GM12878 (cell line): ENCODE measurements at regions not wholly inside any gene's neighbourhood (a gene's known extent, or its start where the extent isn't known, plus 50 kb on each side); places are given as distances from the start of the nearest gene placed in this dataset.

Source experiments
- ATAC-seq: fragments of 200-7000 bp; cut with Tn5 transposase; 3 replicates; pipeline ENCODE4 v1.9.1; 2020; ENCODE audit warnings: mild to moderate bottlenecking, moderate library complexity
- BruUV-seq: library from RNA; stranded (reverse); fragments of 400-500 nt; replicated peaks from 2 replicates; lab custom pipeline; 2021; lab: Mats Ljungman, UMichigan
- CTCF ChIA-PET: fragments of 300-600 bp; sonication (Branson Sonifier 250); formaldehyde crosslinking; extraction: SDS; loops from one replicate; lab custom pipeline; 2021; ENCODE audit warnings: inconsistent platforms; lab: Yijun Ruan, JAX
- POLR2A ChIA-PET: fragments of 350-600 bp; formaldehyde crosslinking; extraction: SDS; loops from one replicate; lab custom pipeline; 2021; ENCODE audit warnings: inconsistent platforms; lab: Charles Lee
- RAD21 ChIA-PET: fragments of 300-600 bp; sonication (Branson Sonifier 250); formaldehyde crosslinking; loops from one replicate; lab custom pipeline; 2023; ENCODE audit warnings: antibody characterized with exemption; ENCODE audit not compliant: unreplicated experiment; lab: Charles Lee
- SMC1A ChIA-PET: fragments of 300-600 bp; sonication (Branson Sonifier 250); formaldehyde crosslinking; loops from one replicate; lab custom pipeline; 2023; ENCODE audit not compliant: unreplicated experiment, uncharacterized antibody; lab: Charles Lee
- DNase-seq: peaks from one replicate; pipeline ENCODE4 v3.0.0-alpha.2; 2011; ENCODE audit warnings: low read depth, low spot score
- FAIRE-seq: peaks from 3 replicates; lab custom pipeline; 2011; peaks lifted over from hg19 to GRCh38; lab: Jason Lieb, UNC
- H2AFZ ChIP-seq: 2 replicates; pipeline ENCODE4 v1.6.0; 2011; ENCODE audit warnings: low read depth, low read length, control low read depth; ENCODE audit not compliant: control insufficient read depth
- H3K27ac ChIP-seq: 2 replicates; pipeline ENCODE4 v1.5.1; 2011; ENCODE audit warnings: control low read depth; ENCODE audit not compliant: control insufficient read depth, insufficient read depth
- H3K27me3 ChIP-seq, 2 experiments: replicated peaks in 1 of 2; 2 replicates each; pipeline versions ENCODE4 v1.6.0 to v1.6.1; 2011; ENCODE audit warnings: low read length in 1 of 2; ENCODE audit not compliant: control insufficient read depth in 2 of 2, insufficient read depth in 2 of 2
- H3K36me3 ChIP-seq, 2 experiments: 2 replicates each; pipeline ENCODE4 v1.5.1; 2011; ENCODE audit warnings: low read length in 1 of 2; ENCODE audit not compliant: control insufficient read depth in 2 of 2, insufficient read depth in 2 of 2
- H3K4me1 ChIP-seq: 2 replicates; pipeline ENCODE4 v1.6.1; 2011; ENCODE audit warnings: mild to moderate bottlenecking, low read length, moderate library complexity, mixed read lengths; ENCODE audit not compliant: control insufficient read depth, insufficient read depth
- H3K4me2 ChIP-seq: 2 replicates; pipeline ENCODE4 v1.6.0; 2011; ENCODE audit warnings: control low read depth; ENCODE audit not compliant: control insufficient read depth, insufficient read depth
- H3K4me3 ChIP-seq: fragments of 200-600 bp; sonication (generic); 2 replicates; pipeline ENCODE4 v1.5.1; 2016
- H3K79me2 ChIP-seq: 2 replicates; pipeline ENCODE4 v1.6.0; 2011; ENCODE audit warnings: low read length; ENCODE audit not compliant: control insufficient read depth, insufficient read depth
- H3K9ac ChIP-seq: 2 replicates; pipeline ENCODE4 v1.8.0; 2011; ENCODE audit warnings: low read length, control low read depth, mixed read lengths; ENCODE audit not compliant: control insufficient read depth, insufficient read depth
- H3K9me3 ChIP-seq: replicated peaks from 3 replicates; pipeline ENCODE4 v1.5.1; 2011; ENCODE audit warnings: mild to moderate bottlenecking, low read length; ENCODE audit not compliant: control insufficient read depth, insufficient read depth
- H4K20me1 ChIP-seq: 2 replicates; pipeline ENCODE4 v1.6.0; 2011; ENCODE audit not compliant: control insufficient read depth, insufficient read depth
- BMI1 ChIP-seq: fragments of 450-650 bp; IDR thresholded peaks from 2 replicates; pipeline ENCODE4 v1.6.1; 2016; ENCODE audit warnings: mild to moderate bottlenecking, moderate library complexity, borderline replicate concordance
- CBX3 ChIP-seq: fragments of 200-600 bp; sonication (generic); IDR thresholded peaks from 2 replicates; pipeline ENCODE4 v1.6.1; 2016; ENCODE audit warnings: low read depth, borderline replicate concordance
- LARP7 ChIP-seq: fragments of 450-650 bp; IDR thresholded peaks from 2 replicates; pipeline ENCODE4 v1.6.1; 2017; ENCODE audit warnings: mild to moderate bottlenecking
- MTA3 ChIP-seq: IDR thresholded peaks from 2 replicates; pipeline ENCODE4 v1.6.1; 2012; ENCODE audit warnings: low read length, inconsistent platforms, borderline replicate concordance
- NFXL1 ChIP-seq: fragments of 450-650 bp; IDR thresholded peaks from 2 replicates; pipeline ENCODE4 v1.6.1; 2017; ENCODE audit warnings: antibody characterized with exemption, mild to moderate bottlenecking, borderline replicate concordance
- NR2C2 ChIP-seq: IDR thresholded peaks from 2 replicates; pipeline ENCODE4 v1.6.1; 2011; ENCODE audit warnings: borderline replicate concordance, low read depth; ENCODE audit not compliant: control insufficient read depth, insufficient read length
- RAD21 ChIP-seq: IDR thresholded peaks from 2 replicates; pipeline ENCODE4 v1.6.1; 2011; ENCODE audit warnings: mild to moderate bottlenecking, low read depth, low read length, moderate library complexity; ENCODE audit not compliant: insufficient read depth
- SMAD1 ChIP-seq: fragments of 450-650 bp; IDR thresholded peaks from 2 replicates; pipeline ENCODE4 v1.6.1; 2018; ENCODE audit warnings: mild to moderate bottlenecking, low read depth; ENCODE audit not compliant: partially characterized antibody
- WRNIP1 ChIP-seq: IDR thresholded peaks from 2 replicates; pipeline ENCODE4 v1.6.1; 2011; ENCODE audit warnings: low read depth, low read length, improper control_type of control experiment, borderline replicate concordance
- WGBS: methylation state at CpG from one replicate; pipeline ENCODE4 v1.1.6; 2016; ENCODE audit warnings: low lambda C conversion rate; ENCODE audit not compliant: insufficient replicate concordance, insufficient coverage; ENCODE audit errors: missing lambda C conversion rate; 5-methylcytosine and 5-hydroxymethylcytosine counted together
- in situ Hi-C: fragments of 300-500 bp; cut with MboI; formaldehyde crosslinking; loops from 9 replicates; pipeline ENCODE4 v1.14.3; 2018; ENCODE audit warnings: mixed read lengths
- intact Hi-C: fragments of 100-400 bp; cut with micrococcal nuclease; formaldehyde crosslinking; loops from one replicate; pipeline ENCODE4 v1.14.2; 2022; ENCODE audit not compliant: unreplicated experiment
- TF ChIP-seq, protein P1 (sequence below), 3 experiments: IDR thresholded peaks in 2 of 3; conservative IDR thresholded peaks in 1 of 3; 2 replicates each; pipeline ENCODE4 v1.5.1; 2011; ENCODE audit warnings: low read depth in 3 of 3, low read length in 3 of 3, mild to moderate bottlenecking in 3 of 3, control low read depth in 2 of 3, moderate library complexity in 2 of 3, inconsistent platforms in 1 of 3, mixed read lengths in 1 of 3; ENCODE audit not compliant: control insufficient read depth in 2 of 3, insufficient read depth in 1 of 3; ENCODE audit errors: extremely low read depth in 1 of 3
- TF ChIP-seq, protein P2 (sequence below): IDR thresholded peaks from 2 replicates; pipeline ENCODE4 v1.6.1; 2012; ENCODE audit warnings: improper control_type of control experiment, low read depth, low read length; ENCODE audit not compliant: insufficient replicate concordance

DNA sequence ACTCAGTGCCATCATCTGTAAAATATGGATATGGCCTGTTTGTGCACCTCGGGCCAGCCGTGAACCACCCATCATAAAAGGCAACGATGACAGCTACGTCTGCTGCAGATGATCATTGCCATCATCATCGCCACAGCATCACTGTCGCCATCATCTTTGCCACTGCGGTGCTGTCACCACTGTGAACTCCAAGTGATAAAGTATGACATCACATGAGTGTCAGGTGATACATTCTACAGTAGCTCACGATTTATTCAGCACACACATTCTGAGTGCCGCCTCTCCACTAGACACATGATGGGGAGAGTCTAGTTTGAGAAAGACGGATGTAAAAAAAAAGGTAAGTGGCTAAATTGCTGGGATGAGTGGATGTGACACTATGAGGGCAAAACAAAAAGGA, 755.4 kb upstream of the RAB6C start (continued):
- TF ChIP-seq, protein P1, sequence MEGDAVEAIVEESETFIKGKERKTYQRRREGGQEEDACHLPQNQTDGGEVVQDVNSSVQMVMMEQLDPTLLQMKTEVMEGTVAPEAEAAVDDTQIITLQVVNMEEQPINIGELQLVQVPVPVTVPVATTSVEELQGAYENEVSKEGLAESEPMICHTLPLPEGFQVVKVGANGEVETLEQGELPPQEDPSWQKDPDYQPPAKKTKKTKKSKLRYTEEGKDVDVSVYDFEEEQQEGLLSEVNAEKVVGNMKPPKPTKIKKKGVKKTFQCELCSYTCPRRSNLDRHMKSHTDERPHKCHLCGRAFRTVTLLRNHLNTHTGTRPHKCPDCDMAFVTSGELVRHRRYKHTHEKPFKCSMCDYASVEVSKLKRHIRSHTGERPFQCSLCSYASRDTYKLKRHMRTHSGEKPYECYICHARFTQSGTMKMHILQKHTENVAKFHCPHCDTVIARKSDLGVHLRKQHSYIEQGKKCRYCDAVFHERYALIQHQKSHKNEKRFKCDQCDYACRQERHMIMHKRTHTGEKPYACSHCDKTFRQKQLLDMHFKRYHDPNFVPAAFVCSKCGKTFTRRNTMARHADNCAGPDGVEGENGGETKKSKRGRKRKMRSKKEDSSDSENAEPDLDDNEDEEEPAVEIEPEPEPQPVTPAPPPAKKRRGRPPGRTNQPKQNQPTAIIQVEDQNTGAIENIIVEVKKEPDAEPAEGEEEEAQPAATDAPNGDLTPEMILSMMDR (IDR thresholded peaks at IDR 0.05 in 2 of 3, conservative IDR thresholded peaks at IDR 0.05 in 1 of 3; ENCODE audit: control insufficient read depth in 2 of 3, extremely low read depth in 1 of 3, insufficient read depth in 1 of 3, low read depth in 3 of 3, low read length in 3 of 3) = no peak

DNA sequence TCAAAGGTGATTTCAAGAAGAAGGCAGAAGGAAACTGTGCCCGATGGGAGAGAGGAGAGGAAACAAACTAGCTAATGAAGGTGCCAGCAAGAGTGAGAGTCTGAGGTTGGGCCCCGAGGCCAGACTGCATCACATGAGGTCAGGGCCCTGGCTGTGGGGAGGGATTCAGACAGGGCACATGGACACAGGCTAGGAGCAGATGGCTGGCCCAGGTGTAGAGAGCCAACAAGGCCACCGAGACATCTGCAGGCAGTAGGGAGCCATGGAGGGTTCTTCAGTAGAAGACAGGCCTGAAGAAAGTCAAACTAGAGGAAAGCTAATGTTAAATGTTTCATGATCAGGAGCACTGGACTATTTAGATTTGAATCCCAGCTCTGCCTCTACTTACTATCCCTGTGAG, 755.0 kb upstream of the RAB6C start:
- in situ Hi-C loops (no loop called here), intact Hi-C loops (no loop called here)
- CTCF ChIA-PET = no interaction called here
- POLR2A ChIA-PET = no interaction called here
- no TSS peak for BruUV-seq
- RAD21 ChIA-PET = no interaction called here
- ATAC-seq = no peak
- TF ChIP-seq LARP7 = no peak
- no peak for TF ChIP-seq MTA3
- TF ChIP-seq SMAD1 = no peak
- TF ChIP-seq NFXL1 = no peak
- TF ChIP-seq RAD21 = no peak
- TF ChIP-seq WRNIP1 = no peak
- no peak for TF ChIP-seq CBX3
- no peak for TF ChIP-seq NR2C2
- TF ChIP-seq BMI1 = no peak
- TF ChIP-seq, protein P2, sequence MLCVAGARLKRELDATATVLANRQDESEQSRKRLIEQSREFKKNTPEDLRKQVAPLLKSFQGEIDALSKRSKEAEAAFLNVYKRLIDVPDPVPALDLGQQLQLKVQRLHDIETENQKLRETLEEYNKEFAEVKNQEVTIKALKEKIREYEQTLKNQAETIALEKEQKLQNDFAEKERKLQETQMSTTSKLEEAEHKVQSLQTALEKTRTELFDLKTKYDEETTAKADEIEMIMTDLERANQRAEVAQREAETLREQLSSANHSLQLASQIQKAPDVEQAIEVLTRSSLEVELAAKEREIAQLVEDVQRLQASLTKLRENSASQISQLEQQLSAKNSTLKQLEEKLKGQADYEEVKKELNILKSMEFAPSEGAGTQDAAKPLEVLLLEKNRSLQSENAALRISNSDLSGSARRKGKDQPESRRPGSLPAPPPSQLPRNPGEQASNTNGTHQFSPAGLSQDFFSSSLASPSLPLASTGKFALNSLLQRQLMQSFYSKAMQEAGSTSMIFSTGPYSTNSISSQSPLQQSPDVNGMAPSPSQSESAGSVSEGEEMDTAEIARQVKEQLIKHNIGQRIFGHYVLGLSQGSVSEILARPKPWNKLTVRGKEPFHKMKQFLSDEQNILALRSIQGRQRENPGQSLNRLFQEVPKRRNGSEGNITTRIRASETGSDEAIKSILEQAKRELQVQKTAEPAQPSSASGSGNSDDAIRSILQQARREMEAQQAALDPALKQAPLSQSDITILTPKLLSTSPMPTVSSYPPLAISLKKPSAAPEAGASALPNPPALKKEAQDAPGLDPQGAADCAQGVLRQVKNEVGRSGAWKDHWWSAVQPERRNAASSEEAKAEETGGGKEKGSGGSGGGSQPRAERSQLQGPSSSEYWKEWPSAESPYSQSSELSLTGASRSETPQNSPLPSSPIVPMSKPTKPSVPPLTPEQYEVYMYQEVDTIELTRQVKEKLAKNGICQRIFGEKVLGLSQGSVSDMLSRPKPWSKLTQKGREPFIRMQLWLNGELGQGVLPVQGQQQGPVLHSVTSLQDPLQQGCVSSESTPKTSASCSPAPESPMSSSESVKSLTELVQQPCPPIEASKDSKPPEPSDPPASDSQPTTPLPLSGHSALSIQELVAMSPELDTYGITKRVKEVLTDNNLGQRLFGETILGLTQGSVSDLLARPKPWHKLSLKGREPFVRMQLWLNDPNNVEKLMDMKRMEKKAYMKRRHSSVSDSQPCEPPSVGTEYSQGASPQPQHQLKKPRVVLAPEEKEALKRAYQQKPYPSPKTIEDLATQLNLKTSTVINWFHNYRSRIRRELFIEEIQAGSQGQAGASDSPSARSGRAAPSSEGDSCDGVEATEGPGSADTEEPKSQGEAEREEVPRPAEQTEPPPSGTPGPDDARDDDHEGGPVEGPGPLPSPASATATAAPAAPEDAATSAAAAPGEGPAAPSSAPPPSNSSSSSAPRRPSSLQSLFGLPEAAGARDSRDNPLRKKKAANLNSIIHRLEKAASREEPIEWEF = no peak
- DNase-seq = no peak
- no peak for FAIRE-seq
- Histone ChIP-seq H4K20me1 (no peaks in the 10 kb centered on the region), H2AFZ (no peak overlapping the region), H3K4me1 (no peaks in the 10 kb centered on the region), H3K4me2 (no peak overlapping the region), H3K79me2 (no peaks in the 10 kb centered on the region), H3K9ac (no peak overlapping the region), H3K4me3 (no peak overlapping the region), H3K27ac (no peak overlapping the region), H3K9me3 (no peaks in the 10 kb centered on the region), H3K27me3 (no peaks in the 10 kb centered on the region), H3K36me3 (no peaks in the 10 kb centered on the region)
- SMC1A ChIA-PET = interaction anchor here (0.6 kb wide), 1 partner anchor 403 kb away, joined by 3 read pairs; no protein-coding TSS in a partner anchor
- 0% methylated on average over 3 of the region's 3 CpGs for WGBS
